Urinary bladder (tissue), 3 donors: ENCODE measurements at regions not wholly inside any gene's neighbourhood (a gene's known extent, or its start where the extent isn't known, plus 50 kb on each side); places are given as distances from the start of the nearest gene placed in this dataset.

ENCODE experiments used
- DNase-seq: peaks from one replicate; pipeline ENCODE4 v3.0.0-alpha.2; 2015; ENCODE audit errors: extremely low spot score
- H3K27ac ChIP-seq: one replicate; pipeline ENCODE4 v1.5.1; 2013; ENCODE audit warnings: low read depth, mild to moderate bottlenecking, moderate library complexity
- H3K36me3 ChIP-seq: one replicate; pipeline ENCODE4 v1.6.1; 2013; ENCODE audit warnings: mild to moderate bottlenecking, moderate library complexity; ENCODE audit not compliant: insufficient read depth
- H3K4me1 ChIP-seq: one replicate; pipeline ENCODE4 v1.6.1; 2013; ENCODE audit warnings: mild to moderate bottlenecking, moderate library complexity; ENCODE audit not compliant: insufficient read depth
- H3K4me3 ChIP-seq: one replicate; pipeline ENCODE4 v1.5.1; 2013; ENCODE audit warnings: low read depth, low read length
- WGBS: extraction: QIAGEN DNeasy Blood & Tissue Kit; methylation state at CpG from one replicate; pipeline ENCODE4 v1.1.7; 2013; 5-methylcytosine and 5-hydroxymethylcytosine counted together
- donor health status: healthy with polysubstance abuse.
- donor health status: healthy.

- no peak for DNase-seq
- Histone ChIP-seq H3K4me3 (no peak overlapping the region), H3K27ac (no peak overlapping the region), H3K4me1 (no peaks in the 10 kb centered on the region), H3K36me3 (no peaks in the 10 kb centered on the region)
- 49% methylated on average over 6 of the region's 6 CpGs for WGBS
Measured at GRCh38 chr16:86651823-86652222, 73.5 kb downstream of the FOXL1 start.

GRCh38 chr16:86653285-86654006 is 75.1 kb downstream of the FOXL1 start:
- DNase-seq: no peak
- Histone ChIP-seq H3K36me3 (no peaks in the 10 kb centered on the region), H3K4me3 (no peak overlapping the region), H3K4me1 (no peaks in the 10 kb centered on the region), H3K27ac (no peak overlapping the region)
- WGBS: 68% methylated on average over 13 of the region's 13 CpGs

GRCh38 chr16:86657972-86658371 is 79.6 kb downstream of the FOXL1 start:
- DNase-seq: no peak
- Histone ChIP-seq H3K4me3 (no peak overlapping the region), H3K27ac (no peak overlapping the region), H3K36me3 (no peaks in the 10 kb centered on the region), H3K4me1 (no peaks in the 10 kb centered on the region)
- 59% methylated on average over 6 of the region's 6 CpGs for WGBS

- no peak for DNase-seq
- H3K27ac ChIP-seq: no peak overlapping the region
- WGBS: 86% methylated on average over 4 of the region's 4 CpGs
Measured at GRCh38 chr16:86660623-86661022, 82.3 kb downstream of the FOXL1 start.

GRCh38 chr16:86661706-86662105 is 83.4 kb downstream of the FOXL1 start:
- H3K36me3 ChIP-seq: no peaks in the 10 kb centered on the region
- no peak overlapping the region for H3K4me3 ChIP-seq
- 36% methylated on average over 8 of the region's 8 CpGs for WGBS
- H3K27ac ChIP-seq: no peak overlapping the region
- H3K4me1 ChIP-seq: peaks cover 2% of the 10 kb centered on the region
- DNase-seq: no peak

More at GRCh38 chr16:86660623-86661022, 82.3 kb downstream of the FOXL1 start:
- no peaks in the 10 kb centered on the region for H3K36me3 ChIP-seq
- H3K4me3 ChIP-seq: no peak overlapping the region
- peaks cover 2% of the 10 kb centered on the region for H3K4me1 ChIP-seq

- no peaks in the 10 kb centered on the region for H3K36me3 ChIP-seq
- DNase-seq: no peak
- 32% methylated on average over 5 of the region's 5 CpGs for WGBS
- no peak overlapping the region for H3K27ac ChIP-seq
- H3K4me1 ChIP-seq: peaks cover 2% of the 10 kb centered on the region
- no peak overlapping the region for H3K4me3 ChIP-seq
Measured at GRCh38 chr16:86662195-86662594, 83.8 kb downstream of the FOXL1 start.

- Histone ChIP-seq H3K27ac (no peak overlapping the region), H3K4me3 (no peak overlapping the region), H3K4me1 (peaks cover 2% of the 10 kb centered on the region), H3K36me3 (no peaks in the 10 kb centered on the region)
- WGBS: 79% methylated on average over 3 of the region's 3 CpGs
- DNase-seq: no peak
Measured at GRCh38 chr16:86662740-86663139, 84.4 kb downstream of the FOXL1 start.

GRCh38 chr16:86663685-86664521 is 85.6 kb downstream of the FOXL1 start:
- no peak for DNase-seq
- no peak overlapping the region for H3K4me3 ChIP-seq
- peaks cover 2% of the 10 kb centered on the region for H3K4me1 ChIP-seq
- no peak overlapping the region for H3K27ac ChIP-seq
- no peaks in the 10 kb centered on the region for H3K36me3 ChIP-seq
- 74% methylated on average over 19 of the region's 19 CpGs for WGBS

- Histone ChIP-seq H3K4me3 (no peak overlapping the region), H3K36me3 (no peaks in the 10 kb centered on the region), H3K27ac (no peak overlapping the region), H3K4me1 (peaks cover 2% of the 10 kb centered on the region)
- WGBS: 71% methylated on average over 11 of the region's 11 CpGs
- no peak for DNase-seq
Measured at GRCh38 chr16:86664522-86665318, 86.4 kb downstream of the FOXL1 start.

GRCh38 chr16:86665319-86665675 is 86.9 kb downstream of the FOXL1 start:
- WGBS: 76% methylated on average over 2 of the region's 2 CpGs
- peaks cover 2% of the 10 kb centered on the region for H3K4me1 ChIP-seq
- H3K27ac ChIP-seq: no peak overlapping the region

GRCh38 chr16:86665929-86666328 is 87.6 kb downstream of the FOXL1 start:
- H3K36me3 ChIP-seq: no peaks in the 10 kb centered on the region
- WGBS: 97% methylated on average over 3 of the region's 3 CpGs
- DNase-seq: no peak
- no peak overlapping the region for H3K27ac ChIP-seq
- H3K4me3 ChIP-seq: no peak overlapping the region
- H3K4me1 ChIP-seq: peaks cover 2% of the 10 kb centered on the region

More at GRCh38 chr16:86665319-86665675, 86.9 kb downstream of the FOXL1 start:
- DNase-seq: no peak
- Histone ChIP-seq H3K4me3 (no peak overlapping the region), H3K36me3 (no peaks in the 10 kb centered on the region)

GRCh38 chr16:86667035-86667434 is 88.7 kb downstream of the FOXL1 start:
- 39% methylated on average over 3 of the region's 3 CpGs for WGBS
- no peak overlapping the region for H3K27ac ChIP-seq
- H3K4me1 ChIP-seq: peaks cover 2% of the 10 kb centered on the region
- no peak for DNase-seq
- no peaks in the 10 kb centered on the region for H3K36me3 ChIP-seq
- H3K4me3 ChIP-seq: no peak overlapping the region

- 77% methylated on average over 8 of the region's 8 CpGs for WGBS
- DNase-seq: no peak
- H3K27ac ChIP-seq: no peak overlapping the region
- no peaks in the 10 kb centered on the region for H3K36me3 ChIP-seq
- H3K4me1 ChIP-seq: peaks cover 2% of the 10 kb centered on the region
- no peak overlapping the region for H3K4me3 ChIP-seq
Measured at GRCh38 chr16:86668136-86668910, 90.0 kb downstream of the FOXL1 start.
